ENCODE measurements at regions not wholly inside any gene's neighbourhood (a gene's known extent, or its start where the extent isn't known, plus 50 kb on each side); places are given as distances from the start of the nearest gene placed in this dataset.
"Not testable (repeated sequence)": the region's sequence is repeated elsewhere in the genome, so short reads cannot be mapped to it uniquely, and the experiment has no call there.

DNA sequence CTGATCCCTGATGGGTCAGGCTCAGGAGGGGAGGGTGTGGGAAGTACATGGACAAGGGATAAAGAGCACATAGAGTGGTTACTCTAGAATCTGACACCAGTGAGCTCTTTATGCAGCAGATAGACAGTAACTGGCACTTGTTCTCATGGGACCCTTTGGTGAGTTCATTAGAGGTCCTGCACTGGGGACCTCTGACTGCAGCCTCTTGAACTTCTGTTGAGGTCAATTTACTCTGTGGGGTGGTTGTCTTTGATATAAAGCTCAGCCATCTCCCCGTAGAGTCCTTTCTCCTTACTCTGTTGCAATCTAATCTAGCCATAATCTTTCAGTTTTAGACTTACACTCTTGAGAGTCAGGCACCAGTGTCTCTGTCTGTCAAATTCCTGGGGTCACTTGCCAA lies 222.4 kb downstream of the GPAT3 start:
- FAIRE-seq, result no peak
- DNase-seq (ENCODE audit: low spot score in 2 of 2), result no peak

DNA sequence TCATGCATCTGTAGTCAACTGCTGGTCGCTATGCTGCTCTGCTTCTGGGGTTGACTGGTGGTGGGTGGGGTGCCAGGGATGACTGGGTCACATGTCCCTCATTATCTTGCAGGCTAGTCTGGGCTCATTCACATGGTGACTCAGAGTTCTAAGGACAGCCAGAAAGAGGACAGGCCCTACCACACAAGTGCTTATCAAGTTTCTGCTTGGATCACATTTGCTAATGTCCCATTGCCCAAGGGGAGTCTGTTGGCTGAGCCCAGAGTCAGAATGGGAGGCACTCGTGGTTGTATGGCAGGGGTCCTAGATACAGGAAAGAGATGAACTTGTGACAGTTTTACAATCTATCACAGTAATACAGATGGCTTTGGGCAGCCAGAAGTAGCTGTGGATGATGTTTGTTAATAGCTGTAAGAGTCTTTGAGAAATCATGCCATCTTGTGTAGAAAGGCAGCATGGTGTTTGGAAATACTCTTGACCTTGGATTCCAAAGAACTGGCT lies 221.3 kb downstream of the GPAT3 start:
- DNase-seq (ENCODE audit: low spot score in 2 of 2) (no peak), FAIRE-seq (no peak)

DNA sequence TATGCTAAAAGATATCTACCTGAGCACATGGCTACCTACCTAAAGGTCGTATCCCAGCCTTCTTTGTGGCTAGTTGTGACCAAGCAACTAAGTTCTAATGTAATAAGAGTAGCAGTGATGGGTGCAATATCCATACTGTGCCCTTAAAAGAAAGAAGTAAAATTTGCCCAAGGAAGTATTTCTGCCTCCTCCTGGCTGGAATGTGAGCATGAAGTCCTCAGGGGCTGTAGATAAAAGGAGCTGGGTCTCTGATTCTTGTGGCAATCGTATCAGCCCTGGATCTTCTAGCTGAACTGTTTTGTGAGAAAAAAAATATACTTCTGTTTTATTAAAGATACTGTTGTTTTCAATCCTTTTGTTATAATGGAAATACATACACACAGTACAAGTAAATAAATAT lies 217.4 kb downstream of the GPAT3 start:
- no peak for FAIRE-seq
- no peak for DNase-seq (ENCODE audit: low spot score in 2 of 2)

DNA sequence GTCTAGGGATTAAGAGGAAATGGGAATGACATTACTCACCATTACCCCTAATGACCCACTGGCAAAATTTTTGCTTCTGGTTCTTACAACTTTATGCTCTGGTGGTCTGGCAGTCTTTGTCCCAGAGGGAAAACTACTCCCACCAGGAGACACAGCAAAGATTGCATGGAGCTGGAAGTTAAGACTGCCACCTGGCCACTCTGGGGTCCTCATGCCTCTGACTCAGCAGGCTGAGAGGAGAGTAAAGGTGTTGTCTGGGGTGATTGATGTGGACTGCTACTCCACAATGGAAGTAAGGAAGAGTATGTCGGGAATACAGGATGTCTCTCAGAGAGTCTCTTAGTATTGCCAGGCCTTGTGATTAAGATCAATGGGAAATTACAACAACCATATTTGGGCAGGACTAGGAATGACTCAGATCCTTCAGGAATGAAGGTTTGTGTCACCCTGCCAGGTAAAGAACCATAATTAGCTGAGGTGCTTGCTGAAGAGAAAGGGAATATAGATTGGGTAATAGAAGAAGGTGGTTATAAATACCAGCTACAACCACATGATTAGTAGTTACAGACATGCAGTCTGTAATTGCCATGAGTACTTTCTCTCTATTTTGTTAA lies 215.5 kb downstream of the GPAT3 start:
- FAIRE-seq (no peak), DNase-seq (ENCODE audit: low spot score in 2 of 2) (no peak)

DNA sequence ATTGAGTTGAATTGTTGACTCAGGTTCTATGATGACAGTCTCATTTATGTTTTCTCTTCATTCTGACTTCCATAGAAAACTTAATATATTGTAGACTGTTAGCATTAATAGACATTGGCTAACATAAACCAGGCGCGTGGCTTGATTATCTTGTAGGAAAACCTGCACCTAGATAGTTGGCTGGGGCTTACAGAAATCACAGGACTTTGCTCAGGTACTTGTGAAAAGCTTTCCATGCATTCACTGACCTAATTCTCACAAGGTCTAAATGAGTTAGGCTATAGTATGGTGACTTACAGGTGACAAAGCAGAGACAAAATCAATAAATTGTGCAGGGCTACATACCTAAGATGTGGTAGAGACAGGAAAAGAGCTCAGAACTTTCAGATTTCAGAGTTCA lies 212.8 kb downstream of the GPAT3 start:
- DNase-seq (ENCODE audit: low spot score in 2 of 2), result no peak
- no peak for FAIRE-seq

- no peak for FAIRE-seq
- DNase-seq (ENCODE audit: low spot score in 2 of 2), result no peak
These were observed 203.0 kb downstream of the GPAT3 start for GRCh38 chr4:83738895-83739294.

GRCh38 chr4:83734576-83734975 lies 198.7 kb downstream of the GPAT3 start:
- FAIRE-seq (no peak), DNase-seq (ENCODE audit: low spot score in 2 of 2) (no peak)

- DNase-seq (ENCODE audit: low spot score in 2 of 2) (no peak), FAIRE-seq (no peak)
These were observed 196.3 kb downstream of the GPAT3 start for GRCh38 chr4:83732114-83732635.

GRCh38 chr4:83731609-83732008 lies 195.7 kb downstream of the GPAT3 start:
- FAIRE-seq (no peak), DNase-seq (ENCODE audit: low spot score in 2 of 2) (no peak)

DNA sequence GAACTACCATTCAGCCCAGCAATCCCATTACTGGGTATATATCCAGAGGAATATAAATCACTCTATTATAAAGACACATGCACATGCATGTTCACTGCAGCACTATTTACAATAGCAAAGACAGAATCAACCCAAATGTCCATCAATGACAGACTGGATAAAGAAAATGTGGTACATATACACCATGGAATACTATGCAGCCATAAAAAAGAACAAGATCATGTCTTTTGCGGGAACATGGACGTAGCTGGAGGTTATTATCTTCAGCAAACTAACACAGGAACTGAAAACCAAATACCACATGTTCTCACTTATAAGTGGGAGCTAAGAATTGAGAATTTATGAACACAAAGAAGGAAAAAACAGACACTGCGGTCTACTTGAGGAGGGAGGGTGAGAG lies 195.1 kb downstream of the GPAT3 start:
- not testable (repeated sequence) for DNase-seq (ENCODE audit: low spot score in 2 of 2); FAIRE-seq

- FAIRE-seq, result no peak
These were observed 192.3 kb downstream of the GPAT3 start for GRCh38 chr4:83728191-83728590.

GRCh38 chr4:83725336-83726085 lies 189.6 kb downstream of the GPAT3 start:
- no peak for DNase-seq (ENCODE audit: low spot score in 2 of 2)
- FAIRE-seq, result no peak

More at GRCh38 chr4:83728191-83728590, 192.3 kb downstream of the GPAT3 start:
- no peak for DNase-seq (ENCODE audit: low spot score in 2 of 2)

- FAIRE-seq (no peak), DNase-seq (ENCODE audit: low spot score in 2 of 2) (no peak)
These were observed 188.8 kb downstream of the GPAT3 start for GRCh38 chr4:83724485-83725335.

DNA sequence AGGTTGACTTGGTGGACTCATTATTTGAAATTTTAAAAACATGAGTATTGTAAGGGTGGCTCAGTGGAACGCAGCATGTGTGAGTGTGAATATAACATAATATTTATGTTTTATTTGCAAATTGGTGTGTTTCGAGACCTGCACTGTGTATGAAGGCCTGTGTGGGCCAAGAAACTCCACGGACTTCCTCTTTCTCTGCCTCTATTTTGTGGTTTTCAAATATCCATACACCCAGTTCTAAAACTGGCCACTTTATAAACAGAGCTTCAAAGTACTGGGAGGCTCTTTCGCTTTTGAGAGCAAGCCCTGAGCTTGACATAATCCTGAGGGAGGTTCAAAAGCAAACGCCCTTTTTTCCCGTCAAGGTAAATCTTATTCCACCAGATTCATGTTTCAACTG lies 187.7 kb downstream of the GPAT3 start:
- DNase-seq (ENCODE audit: low spot score in 2 of 2), result no peak
- no peak for FAIRE-seq

GRCh38 chr4:83722730-83723269 lies 186.9 kb downstream of the GPAT3 start:
- DNase-seq (ENCODE audit: low spot score in 2 of 2), result no peak
- FAIRE-seq, result no peak

- no peak for DNase-seq (ENCODE audit: low spot score in 2 of 2)
- no peak for FAIRE-seq
These were observed 181.0 kb downstream of the GPAT3 start for GRCh38 chr4:83716874-83717273.

DNA sequence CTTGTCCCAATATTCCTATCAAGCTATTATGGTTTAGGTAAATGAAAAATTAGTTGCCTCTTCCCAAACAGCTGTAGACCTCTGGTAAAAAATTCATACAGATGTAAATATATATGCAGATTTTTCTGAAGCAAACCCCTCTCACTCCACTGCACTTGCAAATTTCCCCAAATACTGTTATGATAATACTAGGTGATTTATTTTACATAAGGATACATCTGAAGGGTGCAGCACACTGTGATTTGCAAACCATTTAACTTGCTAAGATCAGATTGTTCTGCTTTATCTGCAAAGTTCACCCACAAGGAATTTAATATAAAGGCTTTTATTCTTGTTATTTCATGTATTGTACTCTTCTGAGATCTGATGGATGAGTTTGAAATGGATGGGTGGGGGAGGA lies 177.0 kb downstream of the GPAT3 start:
- DNase-seq (ENCODE audit: low spot score in 2 of 2), result no peak
- no peak for FAIRE-seq

DNA sequence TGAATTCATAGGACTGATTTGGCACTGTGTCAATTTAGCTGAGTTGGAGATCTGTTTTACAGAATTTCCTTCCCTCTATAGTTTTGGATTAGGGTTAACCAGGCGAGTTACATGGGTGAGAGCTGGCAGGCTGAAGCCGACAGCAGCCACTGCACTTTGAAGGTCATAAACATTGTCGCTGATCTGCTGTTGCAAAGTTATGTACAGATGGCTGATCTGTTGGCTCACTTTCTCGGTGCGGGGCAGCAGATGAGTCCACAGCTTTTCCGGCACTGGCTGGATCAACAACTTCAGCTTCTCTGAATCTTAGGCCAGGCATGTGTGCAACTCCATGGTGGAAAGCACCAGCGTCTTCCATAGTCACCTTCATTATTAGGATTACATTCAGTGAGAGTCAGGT lies 173.7 kb downstream of the GPAT3 start:
- no peak for FAIRE-seq
- DNase-seq (ENCODE audit: low spot score in 2 of 2), result no peak

- no peak for DNase-seq (ENCODE audit: low spot score in 2 of 2)
- FAIRE-seq, result no peak
These were observed 172.7 kb downstream of the GPAT3 start for GRCh38 chr4:83708500-83709175.

DNA sequence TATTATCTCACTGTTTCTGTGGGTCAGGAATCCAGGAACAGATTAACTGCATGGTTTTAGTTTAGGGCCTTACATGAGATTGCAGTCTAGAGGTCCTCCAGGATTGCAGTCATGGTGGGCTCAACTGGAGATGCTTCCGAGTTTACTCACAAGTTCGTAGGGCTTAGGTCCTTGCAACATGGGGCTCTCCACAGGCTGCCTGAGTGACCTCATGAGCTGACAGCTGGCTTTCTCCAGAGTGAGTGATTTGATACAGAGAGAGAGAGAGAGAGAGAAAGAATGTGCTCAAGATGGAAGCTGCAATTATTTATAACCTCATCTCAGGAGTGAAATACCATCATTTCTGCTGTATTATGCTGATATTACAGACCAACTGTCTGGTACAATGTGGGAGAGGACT lies 168.9 kb downstream of the GPAT3 start:
- DNase-seq (ENCODE audit: low spot score in 2 of 2) (no peak), FAIRE-seq (no peak)
